ENCODE measurements at regions not wholly inside any gene's neighbourhood (a gene's known extent, or its start where the extent isn't known, plus 50 kb on each side); places are given as distances from the start of the nearest gene placed in this dataset.

GRCh38 chr20:59413326-59413865, 113.0 kb downstream of the EDN3 start:
- TF ChIP-seq POLR2A (IDR thresholded peaks at IDR 0.05; ENCODE audit: low read depth, low read length), result no peak
- TF ChIP-seq CTCF (conservative IDR thresholded peaks at IDR 0.05; ENCODE audit: low read depth, low read length), result no peak
- no peak for TF ChIP-seq CEBPB (IDR thresholded peaks at IDR 0.05; ENCODE audit: low read depth, low read length)
- no peak for TF ChIP-seq RAD21 (IDR thresholded peaks at IDR 0.05; ENCODE audit: low read length)
- no peak for TF ChIP-seq RFX5 (IDR thresholded peaks at IDR 0.05; ENCODE audit: low read depth, low read length)
- no peak for TF ChIP-seq SMC3 (IDR thresholded peaks at IDR 0.05; ENCODE audit: low read depth, low read length)
- no peak for TF ChIP-seq BHLHE40 (IDR thresholded peaks at IDR 0.05; ENCODE audit: low read depth, low read length)
